Medulla oblongata (tissue), 1 donor: ENCODE measurements at regions not wholly inside any gene's neighbourhood (a gene's known extent, or its start where the extent isn't known, plus 50 kb on each side); places are given as distances from the start of the nearest gene placed in this dataset.
A peak's percentile ranks its signal among the peaks of the same experiment; 100 is the strongest.

ENCODE experiments used
- DNase-seq: peaks from one replicate; pipeline ENCODE4 v3.0.0-alpha.2; 2015; ENCODE audit errors: extremely low spot score

DNA sequence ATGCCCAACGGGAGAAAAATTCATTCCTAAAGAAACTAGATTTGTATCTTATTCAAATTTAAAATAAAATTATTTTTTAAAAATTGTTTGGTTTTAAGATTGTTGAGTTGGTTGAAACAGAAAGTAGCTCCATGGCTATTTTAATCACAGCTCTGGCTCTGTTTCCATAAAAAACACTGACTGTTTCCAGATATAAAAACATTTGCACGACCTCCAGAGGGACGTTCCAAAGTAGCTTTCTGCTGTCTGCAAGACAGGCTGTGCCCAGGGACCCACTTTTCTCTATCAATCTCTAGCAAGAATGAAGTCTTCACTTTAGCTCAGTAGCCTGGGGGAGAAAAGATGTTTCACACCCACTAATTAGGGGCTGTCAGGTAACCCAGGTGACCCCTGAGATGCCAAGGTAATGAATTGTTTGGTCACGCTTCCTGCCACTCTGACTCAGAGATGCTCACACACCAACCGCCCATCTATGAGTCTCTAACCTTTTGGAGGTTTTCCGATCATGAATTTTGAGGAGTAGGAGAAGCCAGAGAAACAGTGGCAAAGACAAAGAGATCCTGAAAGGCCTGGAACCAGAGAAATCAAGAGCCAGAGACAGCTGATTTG lies 220.1 kb upstream of the SOX9 start:
- no peak for DNase-seq

DNA sequence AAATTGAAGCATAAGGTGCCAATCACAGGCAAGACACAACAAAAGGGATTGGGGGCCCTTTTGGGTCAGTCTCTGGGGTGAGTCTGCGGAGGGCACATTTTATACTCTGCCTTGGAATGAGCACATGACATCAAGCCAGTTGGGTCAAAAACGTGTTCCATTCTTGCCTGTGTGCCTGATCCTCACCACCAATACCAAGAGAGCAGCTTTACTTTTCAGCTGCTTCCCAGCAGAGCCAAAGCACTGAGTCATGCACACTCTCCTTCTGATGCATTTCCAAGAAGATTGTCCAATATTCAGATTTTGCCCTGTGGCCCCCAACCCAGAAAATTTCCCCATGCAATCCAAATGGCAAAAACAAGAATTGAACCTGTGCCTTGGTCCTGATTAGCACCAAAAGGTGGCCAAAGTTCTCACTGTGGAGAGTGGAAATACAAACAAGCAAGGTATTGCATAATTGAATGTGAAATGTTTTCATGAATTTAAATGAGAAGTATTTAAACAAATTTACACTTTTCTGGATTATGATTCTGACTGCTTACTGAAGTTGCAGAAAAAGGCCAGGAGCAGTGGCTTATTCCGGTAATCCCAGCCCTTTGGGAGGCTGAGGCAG lies 217.8 kb upstream of the SOX9 start:
- DNase-seq, result no peak

DNA sequence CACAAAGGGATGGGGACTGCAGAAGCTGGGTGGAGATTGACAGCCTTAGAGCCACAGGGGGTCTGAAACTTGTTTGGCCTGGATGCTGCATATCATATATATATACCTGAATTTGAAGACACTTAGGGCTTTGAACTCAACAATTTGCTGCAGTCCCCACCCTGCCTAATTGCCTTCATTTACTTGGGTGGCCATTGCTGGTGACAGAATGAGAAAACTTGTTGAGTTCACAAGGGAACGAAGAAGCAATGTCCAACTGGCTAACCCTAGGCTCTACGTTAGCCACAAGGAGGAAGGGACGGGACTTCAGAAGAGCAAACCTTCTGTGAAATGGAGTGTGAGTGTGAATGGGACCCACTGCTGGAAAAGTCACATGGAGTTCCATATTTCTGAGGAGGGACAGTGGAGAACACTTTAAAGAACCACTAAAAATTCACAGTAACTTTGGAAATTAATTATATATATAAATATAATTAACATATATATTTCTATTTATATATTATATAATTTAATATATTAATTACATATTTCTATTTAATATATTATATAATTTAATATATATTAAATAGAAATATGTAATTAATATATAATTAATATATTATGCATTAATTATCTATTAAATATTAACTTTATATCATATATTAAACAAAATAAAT lies 215.3 kb upstream of the SOX9 start:
- no peak for DNase-seq

DNA sequence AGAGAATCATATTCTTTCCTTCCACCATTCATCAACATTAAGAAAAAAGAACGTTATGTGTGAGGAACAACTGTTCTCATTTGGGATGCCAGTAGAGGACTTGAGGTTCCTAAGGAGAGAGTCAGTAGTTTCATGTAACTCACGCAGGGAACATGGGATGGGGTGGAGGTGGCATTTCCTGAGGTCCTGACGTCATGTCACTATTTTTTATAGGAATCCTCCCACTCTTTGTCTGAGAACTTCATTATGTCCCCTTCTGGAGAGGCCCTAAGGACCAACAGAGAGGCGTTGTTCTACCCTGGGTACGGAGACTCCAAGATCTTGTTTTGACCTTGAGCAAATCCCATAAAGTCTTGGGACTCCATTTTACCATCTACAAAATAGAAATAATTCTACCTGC lies 211.7 kb upstream of the SOX9 start:
- no peak for DNase-seq

DNA sequence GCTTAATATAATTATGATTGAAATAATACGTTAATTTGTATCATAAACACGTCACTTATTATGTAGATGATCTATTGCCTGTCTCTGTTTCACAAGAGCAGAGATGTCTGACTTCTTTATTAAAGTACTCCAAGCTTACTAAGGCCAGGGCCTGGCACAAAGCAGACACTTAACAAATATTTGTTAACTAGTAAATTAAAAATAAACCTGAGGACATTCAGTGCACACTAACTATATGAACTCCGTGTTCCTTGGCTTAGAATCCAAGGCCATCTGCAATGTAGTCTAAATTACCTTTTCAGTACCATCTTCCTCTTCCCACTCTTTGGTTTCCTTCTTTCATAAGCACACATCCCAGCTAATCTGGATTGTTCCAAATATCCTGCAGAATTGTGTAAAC lies 210.8 kb upstream of the SOX9 start:
- no peak for DNase-seq

DNA sequence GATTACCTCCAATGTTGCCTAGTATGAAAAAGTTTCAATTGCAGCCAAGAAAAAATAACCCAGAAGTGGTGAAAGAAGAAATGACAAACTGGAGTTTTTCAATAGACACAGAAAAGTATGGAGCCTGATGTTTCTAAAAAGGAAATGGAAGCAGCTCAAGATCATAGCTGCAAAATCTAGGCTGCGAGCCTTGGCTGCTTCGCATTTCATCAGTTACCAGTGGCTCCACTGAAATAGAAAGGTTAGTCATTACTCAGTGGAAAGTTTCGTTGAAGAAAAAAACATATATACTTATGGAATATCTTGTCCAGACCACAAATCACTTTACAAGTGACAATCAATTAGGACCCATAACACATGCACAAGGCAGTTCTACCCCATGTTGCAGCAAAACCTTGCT lies 206.8 kb upstream of the SOX9 start:
- no peak for DNase-seq

DNA sequence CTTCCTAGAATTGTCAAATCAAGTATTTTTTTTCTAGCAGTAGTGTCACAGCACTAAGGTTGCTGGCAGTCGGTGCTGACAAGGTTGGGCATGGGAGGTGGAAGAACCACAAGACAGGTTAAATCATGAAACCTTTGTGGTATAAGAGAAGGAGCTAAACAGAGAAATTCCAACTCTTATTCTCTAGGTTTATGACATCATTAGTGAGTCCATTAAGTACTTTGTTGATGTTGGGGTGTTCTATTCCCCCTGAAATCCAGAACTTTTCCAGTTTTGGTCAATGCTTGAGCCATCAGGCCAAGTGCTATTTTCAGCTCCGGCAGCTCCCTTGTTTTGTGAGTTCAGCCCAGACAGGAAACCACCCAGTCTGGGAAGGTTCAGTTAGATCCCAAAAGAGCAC lies 206.0 kb upstream of the SOX9 start:
- no peak for DNase-seq

DNA sequence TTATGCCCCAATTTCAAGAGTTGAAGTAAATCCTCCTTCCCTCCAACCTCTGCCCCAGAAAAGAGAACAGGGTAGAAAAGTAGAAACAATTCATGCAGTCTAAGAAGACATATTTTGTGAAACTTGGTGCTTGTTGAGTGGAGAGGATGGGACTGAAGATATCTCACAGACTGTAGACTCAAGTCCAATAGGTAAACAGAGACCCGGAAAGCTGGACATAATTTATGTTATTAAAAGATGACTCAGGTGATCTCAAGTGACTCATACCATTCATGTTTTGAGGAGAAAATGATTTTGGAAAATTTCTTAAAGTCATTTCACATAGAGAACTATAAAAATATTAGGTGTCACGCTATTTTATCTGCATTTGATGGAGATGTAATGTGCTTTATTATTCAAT lies 203.1 kb upstream of the SOX9 start:
- DNase-seq, result no peak

DNA sequence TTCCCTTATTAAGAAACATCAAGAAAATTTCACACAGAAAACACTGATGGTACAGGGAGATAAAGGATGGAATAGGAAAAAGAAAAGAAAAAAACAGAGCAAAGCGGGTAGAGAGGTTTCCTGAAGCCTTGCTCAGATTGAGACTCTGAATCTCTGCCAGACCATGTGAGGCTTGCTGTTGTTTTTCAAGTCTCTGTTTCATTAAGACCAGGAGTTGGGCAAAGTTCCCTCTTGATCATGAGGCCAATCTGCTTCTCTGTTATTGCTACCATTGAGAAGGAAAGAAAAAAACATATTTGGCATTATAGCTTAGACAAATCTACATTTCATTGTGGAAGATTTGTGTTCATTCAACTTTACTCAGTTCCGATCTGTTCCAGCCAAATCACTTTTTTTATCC lies 201.6 kb upstream of the SOX9 start:
- DNase-seq, result peak; percentile 54

DNA sequence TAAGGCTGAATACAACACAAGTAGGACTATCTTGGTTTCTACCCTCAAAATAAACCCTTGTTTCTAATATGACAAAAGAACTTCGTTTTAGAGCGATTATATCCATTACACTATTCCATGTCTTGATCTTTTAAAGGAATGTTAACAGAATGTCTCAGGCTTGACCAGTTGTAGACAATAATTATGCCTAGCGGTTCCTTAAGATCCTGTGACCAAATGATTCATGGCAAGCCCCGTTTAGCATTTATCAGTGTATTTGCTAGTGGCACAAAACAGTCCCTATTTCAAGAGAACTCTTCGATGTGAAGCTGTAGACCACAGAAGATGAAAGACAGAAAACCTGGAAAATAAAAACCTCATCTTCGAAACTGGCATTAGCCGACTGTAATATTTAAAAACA lies 200.9 kb upstream of the SOX9 start:
- DNase-seq, result no peak

DNA sequence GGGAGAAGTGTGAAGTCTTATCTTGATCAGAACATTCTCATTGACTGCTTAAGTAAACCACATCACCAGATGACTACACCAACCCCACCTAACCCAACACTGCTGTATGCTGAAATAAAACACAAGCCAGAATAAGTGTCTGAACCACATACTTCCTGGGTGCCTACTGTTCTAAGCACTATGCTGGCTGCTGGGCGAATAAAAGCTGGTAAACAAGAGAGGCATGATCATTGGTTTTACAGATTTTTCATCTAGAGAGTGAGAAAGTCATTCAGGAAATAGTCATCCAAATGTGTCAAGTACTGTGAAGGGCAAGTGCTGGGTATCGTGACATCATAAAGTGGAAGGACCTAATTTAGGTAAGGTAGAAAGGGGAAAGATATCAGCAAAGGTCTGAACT lies 199.0 kb upstream of the SOX9 start:
- no peak for DNase-seq

DNA sequence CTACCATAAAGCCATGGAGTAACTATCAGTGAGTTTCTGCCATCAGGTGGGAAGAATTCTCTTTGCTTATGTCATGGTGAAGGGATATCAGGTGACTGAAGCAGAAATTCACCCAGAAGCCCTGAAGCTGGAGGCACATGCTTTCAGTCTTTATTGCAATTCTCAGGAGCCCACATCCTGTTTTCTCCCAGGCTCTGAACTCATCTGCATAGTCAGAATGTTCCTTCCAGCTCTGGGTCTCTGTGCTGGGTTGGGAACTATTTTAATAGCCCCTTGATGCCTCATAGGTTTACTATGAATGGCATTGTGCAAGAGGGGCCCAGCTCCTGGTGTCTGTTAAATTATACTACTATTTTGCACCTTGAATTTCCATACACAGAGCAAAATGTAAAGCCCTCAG lies 198.4 kb upstream of the SOX9 start:
- DNase-seq, result peak; percentile 14

DNA sequence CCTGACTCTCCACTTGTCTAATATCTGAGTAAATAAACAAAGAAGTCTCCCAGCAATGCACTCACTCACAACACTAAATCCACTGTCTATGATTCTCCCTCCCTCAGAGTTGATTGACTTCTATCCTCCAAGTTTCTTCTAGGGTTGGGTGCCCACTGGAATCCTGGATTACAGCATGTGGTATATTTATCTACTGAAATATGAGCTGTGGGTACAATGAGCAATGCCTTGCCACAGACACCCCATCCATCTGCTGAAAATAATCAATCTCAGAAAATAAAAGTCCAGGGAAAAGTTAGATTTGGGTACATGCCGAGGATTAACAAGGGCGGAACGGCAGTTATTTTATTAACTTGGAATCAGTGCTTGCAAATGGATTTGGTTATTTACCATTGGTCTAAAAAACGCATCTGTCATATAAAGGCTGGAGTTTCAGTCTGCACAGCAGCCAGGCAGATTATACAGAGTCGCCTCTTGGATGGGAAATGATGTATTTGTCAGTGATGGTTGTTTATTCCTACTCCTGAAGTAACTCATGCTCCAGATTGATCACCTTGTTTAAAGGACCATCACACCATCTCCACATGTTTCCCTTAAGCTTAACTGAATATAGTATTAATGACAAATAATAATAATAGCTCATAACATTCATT lies 193.9 kb upstream of the SOX9 start:
- no peak for DNase-seq

DNA sequence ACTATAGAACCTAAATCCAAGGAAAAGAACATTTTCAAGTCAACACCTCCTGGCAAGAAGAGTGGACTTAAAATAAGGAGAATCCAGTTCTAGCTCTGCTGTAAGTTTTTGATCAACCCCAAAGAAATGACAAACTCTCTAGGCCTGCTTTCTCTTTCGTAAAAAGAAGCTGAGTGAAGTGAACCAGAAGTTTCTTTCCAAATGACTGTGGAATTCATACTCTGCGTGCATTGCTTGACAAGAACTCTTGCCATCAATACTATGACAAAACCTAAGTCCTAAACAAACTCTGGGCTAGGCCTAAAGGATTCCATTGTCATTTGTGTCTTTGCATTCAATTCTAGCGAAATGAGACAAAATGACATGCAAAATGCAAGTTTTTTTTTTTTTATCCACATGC lies 187.5 kb upstream of the SOX9 start:
- no peak for DNase-seq

DNA sequence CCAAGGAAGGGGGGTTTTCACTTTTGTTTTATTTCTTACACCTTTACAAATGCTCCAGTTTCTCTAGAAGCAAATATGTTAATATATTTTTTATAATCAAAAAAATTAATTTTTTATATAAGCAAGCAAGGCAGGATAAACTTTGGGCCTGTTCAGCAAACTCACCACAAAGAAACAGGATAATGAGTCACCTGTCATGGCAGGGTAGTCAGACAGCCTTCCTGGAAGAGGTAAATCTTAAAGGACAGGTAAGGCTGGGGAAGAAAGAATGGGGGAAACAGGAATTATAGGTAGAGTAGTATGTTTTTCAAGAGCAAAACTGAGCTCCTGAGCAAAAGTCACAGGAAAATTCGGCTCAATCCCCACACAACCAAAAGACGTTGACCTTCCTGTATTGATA lies 186.3 kb upstream of the SOX9 start:
- DNase-seq, result no peak

DNA sequence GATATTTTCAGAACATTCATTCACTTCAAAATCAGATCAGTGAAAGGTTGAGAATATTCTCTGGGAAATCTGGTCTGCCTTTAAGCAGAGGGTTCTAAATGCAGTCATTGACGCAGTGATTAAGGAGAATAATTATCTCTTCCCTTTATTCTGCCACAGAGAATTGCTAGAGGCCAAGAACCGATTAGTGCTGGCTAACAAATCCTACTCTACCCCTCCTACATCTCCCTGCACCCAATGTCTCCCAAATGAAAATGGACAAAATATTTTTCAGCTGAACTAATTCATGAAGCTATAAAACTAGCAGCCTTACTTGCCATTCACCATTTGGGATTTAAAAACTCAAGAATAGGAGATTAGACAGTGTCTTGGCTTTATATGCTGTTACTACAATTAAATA lies 185.5 kb upstream of the SOX9 start:
- no peak for DNase-seq

DNA sequence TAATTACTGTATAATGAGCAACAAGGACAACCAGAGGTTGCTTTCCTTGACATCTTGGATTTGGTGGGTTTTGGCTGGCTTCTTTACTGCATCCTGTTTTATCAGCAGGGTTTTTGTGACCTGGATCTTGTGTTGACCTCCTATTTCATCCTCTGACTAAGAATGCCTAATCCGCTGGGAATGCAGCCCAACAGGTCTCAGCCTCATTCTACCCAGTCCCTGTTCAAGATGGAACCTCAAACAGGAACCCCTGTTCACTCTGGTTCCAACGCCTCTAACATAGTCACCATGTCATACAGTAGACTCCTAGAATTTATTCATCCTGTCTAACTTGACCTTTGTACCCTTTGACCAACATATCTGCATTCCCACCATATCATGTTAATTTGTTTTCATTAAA lies 183.8 kb upstream of the SOX9 start:
- no peak for DNase-seq

DNA sequence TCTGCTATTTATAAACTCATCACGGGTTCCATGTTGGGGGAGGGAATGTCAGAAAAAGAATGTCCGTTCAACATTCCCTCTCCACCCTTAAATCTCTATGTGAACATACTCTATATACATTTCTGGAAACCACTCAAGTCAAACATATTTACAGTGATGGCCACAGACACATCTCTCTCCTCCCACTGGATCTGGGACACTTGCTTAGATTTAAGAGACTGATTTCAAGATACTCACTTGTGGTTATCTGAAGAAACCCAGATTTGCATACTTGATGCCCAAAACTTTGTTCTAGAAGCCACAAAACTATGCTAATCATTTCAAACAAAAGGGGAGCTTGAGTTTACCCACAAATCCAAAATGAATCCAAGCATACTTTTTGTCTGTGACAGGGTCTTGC lies 182.9 kb upstream of the SOX9 start:
- DNase-seq, result no peak

DNA sequence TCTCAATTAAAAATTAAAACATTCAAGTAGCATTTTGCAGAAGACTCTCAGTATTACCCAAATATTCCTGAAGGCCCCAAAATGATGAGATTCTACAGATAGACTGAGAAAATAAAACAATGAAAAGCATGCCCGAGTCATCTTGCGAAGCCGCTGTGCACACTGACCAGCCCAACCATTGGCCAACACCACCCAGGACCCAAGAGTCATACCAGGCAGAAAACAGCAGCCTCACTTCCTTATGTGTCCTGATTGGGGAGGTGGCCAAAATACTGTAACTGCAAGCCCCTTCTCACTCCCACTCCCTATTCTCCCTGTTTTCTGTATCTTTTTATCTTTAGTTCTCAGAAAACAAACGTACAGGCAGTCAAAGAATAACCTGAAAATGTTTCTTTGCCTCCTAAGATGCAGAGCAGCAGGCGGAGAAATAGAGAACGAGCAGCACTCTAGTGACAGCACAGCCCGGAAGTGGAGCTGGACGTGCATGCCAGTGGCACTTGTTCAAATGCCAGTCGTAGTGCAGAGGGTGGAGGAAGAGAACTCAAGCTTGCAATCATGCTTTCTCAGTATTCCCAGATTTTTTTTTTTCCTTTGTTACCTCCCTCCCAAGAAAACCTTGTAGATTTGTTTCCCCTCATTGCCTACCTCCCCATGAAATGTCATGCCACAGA lies 182.3 kb upstream of the SOX9 start:
- no peak for DNase-seq

DNA sequence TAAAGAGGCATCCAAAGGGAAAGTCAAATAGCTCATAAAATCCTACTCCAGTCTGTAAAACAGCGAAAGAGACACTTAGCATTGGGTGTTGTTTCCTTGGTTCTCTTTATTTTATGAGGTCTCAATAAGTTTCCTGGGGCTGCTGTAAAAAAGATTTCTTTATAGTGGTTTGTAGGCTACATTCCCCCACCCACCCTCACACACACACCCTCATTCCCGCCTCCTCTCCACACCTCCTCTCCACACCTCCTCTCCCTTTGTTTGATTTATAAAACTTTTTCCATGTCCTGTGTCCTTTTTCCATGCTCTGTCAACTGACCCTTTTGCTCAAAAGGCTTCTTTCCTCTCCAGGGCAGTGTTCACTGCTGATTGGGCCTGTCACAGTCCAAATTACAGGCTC lies 178.9 kb upstream of the SOX9 start:
- no peak for DNase-seq

DNA sequence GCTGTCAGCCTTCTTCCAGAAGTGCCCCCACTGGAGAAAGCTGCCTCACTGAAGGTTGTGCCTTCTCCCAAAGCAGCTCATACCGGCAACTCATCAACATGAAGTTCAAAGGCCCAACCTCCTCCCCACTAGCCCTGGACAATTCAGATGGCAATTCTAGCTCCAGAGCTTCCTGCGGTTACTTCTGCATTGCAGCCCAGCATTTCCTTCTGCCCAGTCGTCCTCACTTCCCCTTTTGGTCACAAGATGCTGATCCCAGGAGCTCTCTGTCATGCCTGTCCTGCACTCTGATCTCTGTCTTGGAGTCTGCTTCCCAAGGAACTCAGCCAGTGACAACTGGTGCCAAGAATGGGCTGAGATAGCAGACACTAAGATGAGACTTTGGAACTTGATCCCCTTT lies 178.2 kb upstream of the SOX9 start:
- peak; percentile 69 for DNase-seq

DNA sequence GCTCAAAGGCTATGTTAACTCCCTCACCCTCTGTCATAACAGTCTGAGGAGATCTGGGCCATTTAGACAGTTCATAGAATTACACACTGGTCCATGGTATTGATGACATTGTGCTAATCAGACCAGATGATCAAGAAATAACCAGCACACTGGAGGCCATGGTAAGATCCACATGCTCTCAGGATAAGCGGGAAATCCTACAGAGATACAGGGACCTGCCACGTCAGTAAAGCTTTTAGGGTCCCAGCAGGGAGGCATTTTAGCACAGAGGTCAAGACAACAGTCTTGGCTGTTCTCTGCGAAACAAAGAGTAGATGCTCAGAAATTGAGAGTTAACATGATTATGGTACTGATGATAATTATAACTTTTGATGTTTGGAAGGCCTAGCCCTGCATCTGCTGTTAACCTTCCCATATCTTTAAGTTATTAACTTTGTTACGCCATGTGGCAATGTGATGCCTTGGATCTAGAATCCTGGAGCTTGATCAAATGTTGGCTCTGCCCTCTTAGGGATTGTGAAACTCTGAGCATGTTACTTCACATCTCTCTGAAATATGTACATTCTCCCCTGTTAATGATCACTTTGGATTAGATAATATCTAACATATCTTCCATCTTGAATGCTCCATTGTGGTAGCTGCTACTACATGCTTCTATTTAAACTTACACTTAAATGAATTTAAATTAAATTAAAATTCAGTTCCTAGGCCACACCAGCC lies 172.0 kb upstream of the SOX9 start:
- no peak for DNase-seq
